HepG2 (cell line): ENCODE measurements at regions not wholly inside any gene's neighbourhood (a gene's known extent, or its start where the extent isn't known, plus 50 kb on each side); places are given as distances from the start of the nearest gene placed in this dataset.

Experiments used
- CHD4 ChIP-seq: fragments of 200-600 bp; sonication (generic); IDR thresholded peaks from 2 replicates; pipeline ENCODE4 v1.7.0; 2017; ENCODE audit warnings: mild to moderate bottlenecking, low read length, borderline replicate concordance
- ETV6 ChIP-seq: sonication (generic); formaldehyde crosslinking; conservative IDR thresholded peaks from 2 replicates; pipeline ENCODE4 v1.4.0; 2020; ENCODE audit warnings: missing genetic modification reagents
- FOXK1 ChIP-seq: sonication (generic); formaldehyde crosslinking; IDR thresholded peaks from 2 replicates; pipeline ENCODE4 v1.4.0; 2020; ENCODE audit warnings: low read depth, missing genetic modification reagents, borderline replicate concordance
- GATAD2A ChIP-seq: IDR thresholded peaks from 2 replicates; pipeline ENCODE4 v1.6.1; 2016
- IRX3 ChIP-seq: sonication (generic); formaldehyde crosslinking; IDR thresholded peaks from 2 replicates; pipeline ENCODE4 v1.8.1; 2023; ENCODE audit warnings: mild to moderate bottlenecking, low read depth, missing genetic modification reagents, borderline replicate concordance
- MAZ ChIP-seq, 2 experiments: sonication (generic) in 1 of 2; formaldehyde crosslinking in 1 of 2; IDR thresholded peaks; 2 replicates each; pipeline versions ENCODE4 v1.5.0 to v1.6.1; 2012 to 2020; ENCODE audit warnings: low read depth in 2 of 2, mild to moderate bottlenecking in 2 of 2, borderline replicate concordance in 1 of 2, improper control_type of control experiment in 1 of 2, low read length in 1 of 2, missing genetic modification reagents in 1 of 2, moderate library complexity in 1 of 2
- NFKBIZ ChIP-seq: IDR thresholded peaks from 2 replicates; pipeline ENCODE4 v1.6.1; 2018; ENCODE audit warnings: missing genetic modification reagents, missing compliant biosample characterization
- NONO ChIP-seq, 2 experiments: fragments of 450-650 bp in 1 of 2; sonication (generic) in 1 of 2; formaldehyde crosslinking in 1 of 2; IDR thresholded peaks in 1 of 2; conservative IDR thresholded peaks in 1 of 2; 2 replicates each; pipeline versions ENCODE4 v1.6.1 to v1.8.0; 2017 to 2022; ENCODE audit warnings: mild to moderate bottlenecking in 1 of 2, missing genetic modification reagents in 1 of 2, moderate library complexity in 1 of 2
- RERE ChIP-seq: IDR thresholded peaks from 2 replicates; pipeline ENCODE4 v1.6.1; 2016; ENCODE audit warnings: low read depth, missing genetic modification reagents, missing compliant biosample characterization
- SMAD1 ChIP-seq: sonication (generic); formaldehyde crosslinking; IDR thresholded peaks from 2 replicates; pipeline ENCODE4 v1.4.0; 2020; ENCODE audit warnings: missing genetic modification reagents, low read depth, mild to moderate bottlenecking, borderline replicate concordance
- SUZ12 ChIP-seq: fragments of 150-350 bp; IDR thresholded peaks from 2 replicates; pipeline ENCODE4 v1.6.1; 2014; ENCODE audit warnings: low read depth, low read length
- ZNF318 ChIP-seq: sonication (generic); formaldehyde crosslinking; IDR thresholded peaks from 2 replicates; pipeline ENCODE4 v1.4.0; 2020; ENCODE audit warnings: mild to moderate bottlenecking, missing genetic modification reagents
- ZNF460 ChIP-seq: sonication (generic); formaldehyde crosslinking; IDR thresholded peaks from 2 replicates; pipeline ENCODE4 v1.5.1; 2020; ENCODE audit warnings: missing genetic modification reagents, mild to moderate bottlenecking, borderline replicate concordance

GRCh38 chr20:50344232-50345071, 153.8 kb downstream of the CEBPB start (continued):
- TF ChIP-seq RERE (CRISPR knock-in tag) (no peak), IRX3 (no peak), FOXK1 (CRISPR knock-in tag) (0 out of 2 replicates have a peak, but pooled peaks have one; percentile 15), ZNF318 (CRISPR knock-in tag) (no peak), SUZ12 (no peak), NFKBIZ (CRISPR knock-in tag) (no peak), GATAD2A (CRISPR knock-in tag) (peak; percentile 57; the same call in 1 of the 2 replicates), CHD4 (peak; percentile 96), SMAD1 (CRISPR knock-in tag) (no peak; the same call in 1 of the 2 replicates), ETV6 (CRISPR knock-in tag) (no peak), MAZ (IDR thresholded peaks at IDR 0.05; ENCODE audit: borderline replicate concordance, low read depth, low read length) (0 out of 2 replicates have a peak, but pooled peaks have one; percentile 41), MAZ (CRISPR knock-in tag; IDR thresholded peaks at IDR 0.05; ENCODE audit: low read depth) (no peak), NONO (IDR thresholded peaks at IDR 0.05) (no peak), NONO (CRISPR knock-in tag; conservative IDR thresholded peaks at IDR 0.05) (no peak), ZNF460 (CRISPR knock-in tag) (no peak)
